Astrocyte of the spinal cord (primary cell): ENCODE measurements at regions not wholly inside any gene's neighbourhood (a gene's known extent, or its start where the extent isn't known, plus 50 kb on each side); places are given as distances from the start of the nearest gene placed in this dataset.

Experiments
- DNase-seq: peaks from one replicate; pipeline ENCODE4 v3.0.0; 2011; ENCODE audit warnings: low read depth, low spot score
- H3K4me3 ChIP-seq: 2 replicates; pipeline ENCODE4 v1.5.1; 2011; ENCODE audit warnings: low read depth, mild to moderate bottlenecking, low read length, moderate library complexity
- CTCF ChIP-seq: IDR thresholded peaks from 2 replicates; pipeline ENCODE4 v1.5.1; 2012; ENCODE audit warnings: low read depth, mild to moderate bottlenecking, low read length, inconsistent platforms
- in situ Hi-C: cut with HindIII; loops from 2 replicates; pipeline ENCODE4 v1.10.0; 2017; ENCODE audit warnings: low sequenced_read_pairs

GRCh38 chr1:60709426-60709825, 372.9 kb upstream of the NFIA start:
- H3K4me3 ChIP-seq = no peak overlapping the region
- TF ChIP-seq CTCF = no peak
- in situ Hi-C loops = no loop called here
- DNase-seq = no peak

- H3K4me3 ChIP-seq = no peak overlapping the region
- in situ Hi-C loops = no loop called here
- no peak for TF ChIP-seq CTCF
- DNase-seq = no peak
These were observed 377.3 kb upstream of the NFIA start for GRCh38 chr1:60705026-60705425.

GRCh38 chr1:60703155-60703554, 379.2 kb upstream of the NFIA start:
- in situ Hi-C loops = no loop called here
- no peak overlapping the region for H3K4me3 ChIP-seq
- no peak for DNase-seq
- no peak for TF ChIP-seq CTCF

- in situ Hi-C loops = no loop called here
- peak; percentile 3 for DNase-seq
- TF ChIP-seq CTCF = peak; percentile 5
- H3K4me3 ChIP-seq = no peak overlapping the region
These were observed 383.0 kb upstream of the NFIA start for GRCh38 chr1:60699325-60699724.

GRCh38 chr1:60697204-60697994, 385.0 kb upstream of the NFIA start:
- DNase-seq = peak; percentile 3
- no peak overlapping the region for H3K4me3 ChIP-seq
- in situ Hi-C loops = no loop called here
- TF ChIP-seq CTCF = no peak

- H3K4me3 ChIP-seq = no peak overlapping the region
- DNase-seq = no peak
- TF ChIP-seq CTCF = no peak
- in situ Hi-C loops = no loop called here
These were observed 385.8 kb upstream of the NFIA start for GRCh38 chr1:60696512-60696911.
